Mesenchymal stem cell (in vitro differentiated cells and primary cell): ENCODE measurements at regions not wholly inside any gene's neighbourhood (a gene's known extent, or its start where the extent isn't known, plus 50 kb on each side); places are given as distances from the start of the nearest gene placed in this dataset.

ENCODE experiments used
- DNase-seq: peaks from one replicate; pipeline ENCODE4 v3.0.0-alpha.2; 2013
- H2AFZ ChIP-seq: one replicate; pipeline ENCODE4 v1.6.1; 2013; ENCODE audit warnings: low read depth, mild to moderate bottlenecking, control low read depth, inconsistent platforms, low read length, moderate library complexity
- H2AK5ac ChIP-seq: 2 replicates; pipeline ENCODE4 v1.6.1; 2013; ENCODE audit warnings: low read length, moderate library complexity, mild to moderate bottlenecking, inconsistent platforms; ENCODE audit not compliant: severe bottlenecking
- H2BK120ac ChIP-seq: one replicate; pipeline ENCODE4 v1.6.1; 2013; ENCODE audit warnings: low read depth, mild to moderate bottlenecking, inconsistent platforms, low read length, moderate library complexity
- H2BK12ac ChIP-seq, 2 experiments: one replicate each; pipeline ENCODE4 v1.6.1; 2013; ENCODE audit warnings: inconsistent platforms in 2 of 2, low read length in 2 of 2, mild to moderate bottlenecking in 2 of 2, moderate library complexity in 2 of 2, control low read depth in 1 of 2
- H2BK15ac ChIP-seq: one replicate; pipeline ENCODE4 v1.6.1; 2013; ENCODE audit warnings: mild to moderate bottlenecking, low read depth, inconsistent platforms; ENCODE audit not compliant: poor library complexity, severe bottlenecking
- H2BK5ac ChIP-seq: 2 replicates; pipeline ENCODE4 v1.6.1; 2013; ENCODE audit warnings: low read depth, mild to moderate bottlenecking, low read length, control low read depth, inconsistent platforms; ENCODE audit not compliant: poor library complexity, severe bottlenecking
- H3K14ac ChIP-seq, 2 experiments: one replicate each; pipeline ENCODE4 v1.6.1; 2013; ENCODE audit warnings: inconsistent platforms in 2 of 2, low read length in 2 of 2, control low read depth in 1 of 2, mild to moderate bottlenecking in 1 of 2, moderate library complexity in 1 of 2
- H3K18ac ChIP-seq, 2 experiments: one replicate each; pipeline ENCODE4 v1.6.1; 2013; ENCODE audit warnings: inconsistent platforms in 2 of 2, low read length in 2 of 2, control low read depth in 1 of 2, low read depth in 1 of 2, mild to moderate bottlenecking in 1 of 2
- H3K23ac ChIP-seq, 2 experiments: one replicate each; pipeline ENCODE4 v1.6.1; 2013; ENCODE audit warnings: inconsistent platforms in 2 of 2, low read length in 2 of 2, mild to moderate bottlenecking in 2 of 2, moderate library complexity in 2 of 2, control low read depth in 1 of 2
- H3K27ac ChIP-seq: 2 replicates; pipeline ENCODE4 v1.5.1; 2013; ENCODE audit warnings: mild to moderate bottlenecking, moderate library complexity, low read length, control low read depth, inconsistent platforms; ENCODE audit not compliant: poor library complexity, severe bottlenecking
- H3K27me3 ChIP-seq, 2 experiments: 2 replicates each; pipeline versions ENCODE4 v1.6.1 to v1.7.0; 2013; ENCODE audit warnings: low read length in 2 of 2, mild to moderate bottlenecking in 2 of 2, moderate library complexity in 2 of 2, control low read depth in 1 of 2, inconsistent platforms in 1 of 2; ENCODE audit not compliant: control insufficient read depth in 1 of 2, insufficient read depth in 1 of 2
- H3K36me3 ChIP-seq, 2 experiments: 2 replicates each; pipeline versions ENCODE4 v1.6.1 to v1.7.0; 2013; ENCODE audit warnings: low read length in 2 of 2, control low read depth in 1 of 2, inconsistent platforms in 1 of 2, low read depth in 1 of 2, mild to moderate bottlenecking in 1 of 2; ENCODE audit not compliant: insufficient read depth in 2 of 2, control insufficient read depth in 1 of 2
- H3K4ac ChIP-seq, 2 experiments: one replicate each; pipeline ENCODE4 v1.6.1; 2013; ENCODE audit warnings: inconsistent platforms in 2 of 2, low read length in 2 of 2, mild to moderate bottlenecking in 2 of 2, moderate library complexity in 2 of 2, control low read depth in 1 of 2, low read depth in 1 of 2
- H3K4me1 ChIP-seq: 2 replicates; pipeline ENCODE4 v1.6.1; 2013; ENCODE audit warnings: low read depth, low read length, control low read depth; ENCODE audit not compliant: control insufficient read depth, insufficient read depth
- H3K4me2 ChIP-seq: 2 replicates; pipeline ENCODE4 v1.6.1; 2013; ENCODE audit warnings: low read length, mild to moderate bottlenecking, inconsistent platforms; ENCODE audit not compliant: poor library complexity, severe bottlenecking
- H3K4me3 ChIP-seq, 2 experiments: 2 replicates each; pipeline versions ENCODE4 v1.5.1 to v1.7.0; 2013; ENCODE audit warnings: low read length in 2 of 2, mild to moderate bottlenecking in 2 of 2, control low read depth in 1 of 2, low read depth in 1 of 2; ENCODE audit not compliant: insufficient read depth in 1 of 2
- H3K79me1 ChIP-seq: replicated peaks from 2 replicates; pipeline ENCODE4 v1.6.1; 2013; ENCODE audit warnings: mild to moderate bottlenecking, control low read depth, low read length, inconsistent platforms; ENCODE audit not compliant: poor library complexity, severe bottlenecking
- H3K9ac ChIP-seq: 2 replicates; pipeline ENCODE4 v1.7.0; 2013; ENCODE audit warnings: mild to moderate bottlenecking, low read length, moderate library complexity
- H3K9me3 ChIP-seq: 2 replicates; pipeline ENCODE4 v1.7.0; 2013; ENCODE audit warnings: mild to moderate bottlenecking, low read length; ENCODE audit not compliant: control insufficient read depth
- H4K8ac ChIP-seq: one replicate; pipeline ENCODE4 v1.6.1; 2013; ENCODE audit warnings: inconsistent platforms, mild to moderate bottlenecking, low read length, moderate library complexity
- H4K91ac ChIP-seq: one replicate; pipeline ENCODE4 v1.6.1; 2013; ENCODE audit warnings: mild to moderate bottlenecking, low read length, inconsistent platforms
- WGBS: methylation state at CpG from one replicate; pipeline ENCODE4 v1.1.7; 2013; ENCODE audit warnings: mixed read lengths; 5-methylcytosine and 5-hydroxymethylcytosine counted together

DNA sequence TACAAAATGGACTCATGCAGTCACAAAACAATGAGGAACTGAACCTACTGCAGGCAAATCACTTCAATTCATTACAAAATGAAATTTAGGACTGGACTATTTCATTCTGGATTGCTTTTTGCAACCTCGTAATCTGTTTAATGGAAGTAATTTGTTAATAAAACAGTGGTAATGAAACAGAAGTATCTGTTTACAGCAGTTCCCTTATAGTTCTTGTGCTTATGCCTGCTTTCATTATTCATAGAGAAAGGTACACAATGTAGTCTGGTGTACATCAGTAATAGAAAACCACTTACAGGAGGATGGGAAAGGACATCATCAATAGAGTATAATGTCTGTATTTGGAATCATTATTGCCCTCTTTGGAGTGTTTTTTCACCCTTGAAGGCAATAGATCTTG lies 389.2 kb upstream of the NUDT12 start:
- H3K27me3 ChIP-seq, result no peaks in the 10 kb centered on the region
- H3K9ac ChIP-seq, result no peak overlapping the region
- no peak overlapping the region for H3K27ac ChIP-seq
- no peak overlapping the region for H4K8ac ChIP-seq
- no peak overlapping the region for H2AFZ ChIP-seq
- H3K23ac ChIP-seq, result no peak overlapping the region
- no peak overlapping the region for H3K4ac ChIP-seq
- H2BK120ac ChIP-seq, result no peak overlapping the region
- H3K4me1 ChIP-seq, result no peaks in the 10 kb centered on the region
- H3K18ac ChIP-seq, result no peak overlapping the region
- 100% methylated on average over 1 of the region's 1 CpG for whole genome bisulfite sequencing
- H3K9me3 ChIP-seq, result no peaks in the 10 kb centered on the region
- no peak for DNase-seq
- H3K36me3 ChIP-seq, result peaks cover 0 to 8% of the 10 kb centered on the region in 2 experiments
- no peak overlapping the region for H4K91ac ChIP-seq
- H2BK12ac ChIP-seq, result no peak overlapping the region
- no peaks in the 10 kb centered on the region for H3K79me1 ChIP-seq
- no peak overlapping the region for H3K4me3 ChIP-seq
- no peak overlapping the region for H2BK15ac ChIP-seq
- H2AK5ac ChIP-seq, result no peak overlapping the region
- no peak overlapping the region for H3K14ac ChIP-seq
- H2BK5ac ChIP-seq, result no peak overlapping the region
- no peak overlapping the region for H3K4me2 ChIP-seq

DNA sequence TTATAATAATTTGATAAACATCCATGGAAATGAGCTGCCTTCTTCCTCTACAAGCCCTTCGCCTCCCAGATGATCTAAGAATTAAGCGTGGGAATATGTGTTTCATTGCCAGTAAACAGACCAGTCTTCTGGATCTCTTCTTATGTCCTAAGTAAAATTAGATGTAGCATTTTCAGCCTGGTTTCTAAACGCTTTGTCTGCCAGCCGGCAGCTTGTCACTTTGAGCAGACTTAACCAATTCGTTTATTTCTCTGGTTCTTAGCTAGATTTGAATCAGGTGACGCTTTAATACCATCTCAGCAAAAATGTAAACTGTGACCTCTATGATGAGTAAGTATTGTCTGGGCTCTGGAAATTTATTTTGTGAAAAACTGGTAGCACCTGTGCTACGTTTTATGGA lies 380.6 kb upstream of the NUDT12 start:
- H4K91ac ChIP-seq, result no peak overlapping the region
- no peak overlapping the region for H2BK12ac ChIP-seq
- H3K4me2 ChIP-seq, result no peak overlapping the region
- H2BK120ac ChIP-seq, result no peak overlapping the region
- no peak overlapping the region for H2BK5ac ChIP-seq
- no peak overlapping the region for H3K14ac ChIP-seq
- 92% methylated on average over 7 of the region's 7 CpGs for WGBS
- H3K27ac ChIP-seq, result no peak overlapping the region
- no peak overlapping the region for H4K8ac ChIP-seq
- no peak overlapping the region for H3K18ac ChIP-seq
- H3K4me3 ChIP-seq, result no peak overlapping the region
- DNase-seq, result no peak
- H3K27me3 ChIP-seq, result no peaks in the 10 kb centered on the region
- no peaks in the 10 kb centered on the region for H3K36me3 ChIP-seq
- no peak overlapping the region for H2AK5ac ChIP-seq
- no peak overlapping the region for H2AFZ ChIP-seq
- H3K9ac ChIP-seq, result no peak overlapping the region
- no peaks in the 10 kb centered on the region for H3K4me1 ChIP-seq
- no peak overlapping the region for H3K23ac ChIP-seq
- no peak overlapping the region for H3K4ac ChIP-seq
- H3K9me3 ChIP-seq, result no peaks in the 10 kb centered on the region
- H2BK15ac ChIP-seq, result no peak overlapping the region
- H3K79me1 ChIP-seq, result no peaks in the 10 kb centered on the region

DNA sequence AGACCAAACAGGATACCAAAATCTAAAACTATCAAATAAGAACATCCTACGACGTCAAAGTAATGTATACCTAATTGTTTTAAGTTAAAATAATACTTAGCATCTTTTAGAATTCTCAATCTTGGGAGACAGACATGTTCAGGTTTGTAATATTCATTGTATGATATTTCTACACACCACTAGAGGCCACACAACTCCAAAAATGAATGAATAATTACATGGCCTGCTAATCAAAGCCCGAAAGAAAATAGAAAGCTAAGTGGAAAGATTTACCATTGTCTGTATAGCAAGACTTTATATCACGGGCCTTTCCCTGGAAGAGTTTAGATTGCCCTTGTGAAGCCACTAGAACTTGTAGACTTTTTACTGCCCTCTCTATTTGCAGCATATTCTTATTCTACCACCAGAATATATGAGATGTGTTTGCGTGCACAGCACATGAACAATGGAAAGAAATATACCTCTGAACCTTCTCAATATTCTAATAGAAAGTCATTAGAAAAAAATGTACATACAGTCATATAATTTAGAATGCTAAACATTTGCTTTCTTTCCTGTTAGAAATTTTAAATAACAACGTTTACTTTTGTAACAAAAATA lies 380.1 kb upstream of the NUDT12 start:
- WGBS, result 97% methylated on average over 3 of the region's 6 CpGs
- H3K14ac ChIP-seq, result no peak overlapping the region
- H3K36me3 ChIP-seq, result no peaks in the 10 kb centered on the region
- H2BK12ac ChIP-seq, result no peak overlapping the region
- no peak overlapping the region for H3K4me3 ChIP-seq
- no peak overlapping the region for H3K9ac ChIP-seq
- DNase-seq, result no peak
- H2BK15ac ChIP-seq, result no peak overlapping the region
- no peaks in the 10 kb centered on the region for H3K79me1 ChIP-seq
- no peak overlapping the region for H3K27ac ChIP-seq
- H4K8ac ChIP-seq, result no peak overlapping the region
- H3K18ac ChIP-seq, result no peak overlapping the region
- H2AK5ac ChIP-seq, result no peak overlapping the region
- no peaks in the 10 kb centered on the region for H3K4me1 ChIP-seq
- no peaks in the 10 kb centered on the region for H3K27me3 ChIP-seq
- H3K4me2 ChIP-seq, result no peak overlapping the region
- no peak overlapping the region for H2AFZ ChIP-seq
- H4K91ac ChIP-seq, result no peak overlapping the region
- H2BK120ac ChIP-seq, result no peak overlapping the region
- H2BK5ac ChIP-seq, result no peak overlapping the region
- H3K4ac ChIP-seq, result no peak overlapping the region
- H3K23ac ChIP-seq, result no peak overlapping the region
- H3K9me3 ChIP-seq, result no peaks in the 10 kb centered on the region

DNA sequence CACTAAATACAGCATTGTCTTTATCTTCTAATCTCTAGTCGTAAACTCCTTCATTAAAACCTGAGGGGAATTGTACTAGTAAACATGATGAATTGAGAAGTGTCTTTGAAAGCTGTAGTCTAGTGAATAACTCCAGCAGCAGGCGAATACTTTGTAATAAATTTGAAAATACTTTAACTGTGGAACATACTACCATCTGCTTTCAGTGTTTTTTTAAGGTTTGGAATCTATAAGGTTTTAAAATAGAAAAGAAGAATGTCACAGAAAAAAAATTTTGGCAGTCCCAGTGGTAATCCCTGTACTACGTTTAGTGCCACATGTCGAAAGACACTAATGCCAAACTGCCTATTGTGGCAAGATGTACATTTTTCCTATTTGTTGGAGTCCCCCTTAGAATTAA lies 379.0 kb upstream of the NUDT12 start:
- no peak for DNase-seq
- Histone ChIP-seq H3K27ac (no peak overlapping the region), H2BK5ac (no peak overlapping the region), H3K14ac (no peak overlapping the region), H3K9ac (no peak overlapping the region), H2AFZ (no peak overlapping the region), H2AK5ac (no peak overlapping the region), H2BK12ac (no peak overlapping the region), H2BK120ac (no peak overlapping the region), H3K4ac (no peak overlapping the region), H4K91ac (no peak overlapping the region), H3K4me3 (no peak overlapping the region), H3K4me2 (no peak overlapping the region), H3K36me3 (no peaks in the 10 kb centered on the region), H3K23ac (no peak overlapping the region), H3K18ac (no peak overlapping the region), H3K4me1 (no peaks in the 10 kb centered on the region), H4K8ac (no peak overlapping the region), H3K27me3 (no peaks in the 10 kb centered on the region), H3K79me1 (no peaks in the 10 kb centered on the region), H2BK15ac (no peak overlapping the region), H3K9me3 (no peaks in the 10 kb centered on the region)
- 94% methylated on average over 2 of the region's 4 CpGs for WGBS
